ENCODE measurements at regions not wholly inside any gene's neighbourhood (a gene's known extent, or its start where the extent isn't known, plus 50 kb on each side); places are given as distances from the start of the nearest gene placed in this dataset.
"Not testable (repeated sequence)": the region's sequence is repeated elsewhere in the genome, so short reads cannot be mapped to it uniquely, and the experiment has no call there.

DNA sequence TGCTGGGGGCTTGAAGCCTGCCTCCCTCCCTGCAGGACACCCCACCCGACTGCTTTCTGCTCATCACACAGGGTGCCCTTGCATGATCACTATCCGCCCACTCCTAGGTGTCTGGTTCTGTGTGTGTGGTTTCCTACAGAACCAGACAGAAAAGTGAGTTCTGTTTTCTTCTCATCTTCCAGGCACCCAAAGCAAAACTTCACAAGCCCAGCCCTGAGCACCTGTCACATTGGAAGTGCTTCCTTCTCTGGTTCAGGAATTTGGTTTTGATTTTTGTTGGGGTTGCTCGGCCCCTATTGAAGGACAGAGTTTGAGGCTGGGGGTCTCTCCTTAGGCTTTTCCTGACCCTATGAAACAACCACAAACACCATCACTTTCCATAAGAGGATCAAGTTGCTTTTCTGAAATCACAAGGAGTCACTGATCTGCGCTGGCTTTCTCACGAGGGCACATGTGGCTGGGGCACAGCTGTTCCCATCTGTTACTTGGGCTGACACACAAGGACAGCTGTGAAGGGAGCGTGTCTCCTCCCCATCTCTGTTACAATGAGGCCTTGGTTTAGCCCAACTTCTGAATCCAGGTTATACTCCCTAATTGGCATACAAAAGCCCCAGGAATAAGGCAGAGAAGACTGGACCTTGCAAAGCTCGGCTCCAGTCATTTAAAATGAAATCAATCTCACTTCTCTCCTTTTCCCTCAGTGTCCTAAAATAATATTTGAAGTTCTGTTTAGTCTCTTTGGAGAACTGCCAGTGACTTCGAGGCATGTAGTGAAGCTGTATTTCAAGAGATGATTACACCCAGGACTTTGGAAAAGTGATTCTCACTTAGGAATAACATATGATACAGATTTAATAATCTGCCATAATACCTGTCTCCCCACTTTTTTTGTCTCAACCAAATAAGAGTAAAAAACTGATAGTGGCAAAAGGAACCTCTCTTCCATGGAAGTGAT lies 213.1 kb upstream of the GAS1 start:
- no peak for FAIRE-seq

DNA sequence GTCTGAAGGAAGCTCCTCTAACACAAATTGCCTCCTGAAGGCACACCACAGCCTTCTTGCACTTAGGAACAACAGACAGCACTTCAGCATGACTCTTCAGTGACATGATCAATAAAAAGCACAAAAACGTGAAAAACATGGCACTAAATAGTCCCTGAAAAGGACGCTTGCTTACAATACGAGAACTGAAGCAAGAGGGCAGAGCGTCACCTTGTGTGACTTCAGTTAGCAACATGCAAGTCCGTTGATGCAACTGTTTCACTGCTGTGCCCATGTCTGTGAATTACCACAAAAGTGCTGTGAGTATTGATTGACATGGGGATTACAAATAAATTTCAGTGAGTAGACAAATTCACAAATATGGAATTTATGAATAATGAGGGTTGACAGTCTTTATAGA lies 219.9 kb upstream of the GAS1 start:
- FAIRE-seq = no peak

DNA sequence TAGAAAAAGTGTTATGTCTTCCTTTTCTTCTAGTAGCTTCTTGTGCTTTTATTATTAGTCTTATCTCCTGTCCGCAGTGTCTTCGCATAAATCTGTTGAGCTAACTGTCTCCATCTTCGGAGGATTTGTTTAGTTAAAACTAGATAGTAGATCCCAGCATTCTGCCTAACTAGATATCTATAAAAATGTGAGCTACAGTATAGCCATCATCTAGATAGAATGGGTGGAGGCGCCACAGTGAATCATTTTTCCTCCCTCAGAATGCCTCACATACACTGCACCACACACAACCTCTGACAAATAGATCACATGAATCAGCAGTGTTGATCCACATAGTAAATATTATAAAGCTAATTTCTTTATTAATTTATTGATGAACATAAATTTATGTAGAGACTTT lies 220.3 kb upstream of the GAS1 start:
- no peak for FAIRE-seq

DNA sequence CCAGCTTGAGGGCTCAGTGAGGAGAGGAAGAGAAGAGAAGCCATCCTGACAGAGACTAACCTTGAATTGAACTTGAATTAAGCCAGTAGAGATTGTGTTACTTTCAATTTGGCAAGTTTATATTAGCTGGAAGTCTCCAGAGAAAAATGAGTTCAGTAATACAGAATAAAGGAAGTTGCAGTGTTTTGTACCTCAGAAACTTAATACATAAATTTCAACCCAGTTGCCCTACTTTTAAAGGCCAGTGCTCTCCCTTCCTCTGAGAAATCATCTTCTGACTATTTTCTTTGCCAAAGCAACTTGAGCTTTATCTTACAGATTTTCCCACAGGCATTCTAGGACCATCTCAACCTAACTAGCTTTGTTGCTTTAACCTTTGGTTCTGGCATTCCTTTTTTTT lies 231.0 kb upstream of the GAS1 start:
- no peak for FAIRE-seq

DNA sequence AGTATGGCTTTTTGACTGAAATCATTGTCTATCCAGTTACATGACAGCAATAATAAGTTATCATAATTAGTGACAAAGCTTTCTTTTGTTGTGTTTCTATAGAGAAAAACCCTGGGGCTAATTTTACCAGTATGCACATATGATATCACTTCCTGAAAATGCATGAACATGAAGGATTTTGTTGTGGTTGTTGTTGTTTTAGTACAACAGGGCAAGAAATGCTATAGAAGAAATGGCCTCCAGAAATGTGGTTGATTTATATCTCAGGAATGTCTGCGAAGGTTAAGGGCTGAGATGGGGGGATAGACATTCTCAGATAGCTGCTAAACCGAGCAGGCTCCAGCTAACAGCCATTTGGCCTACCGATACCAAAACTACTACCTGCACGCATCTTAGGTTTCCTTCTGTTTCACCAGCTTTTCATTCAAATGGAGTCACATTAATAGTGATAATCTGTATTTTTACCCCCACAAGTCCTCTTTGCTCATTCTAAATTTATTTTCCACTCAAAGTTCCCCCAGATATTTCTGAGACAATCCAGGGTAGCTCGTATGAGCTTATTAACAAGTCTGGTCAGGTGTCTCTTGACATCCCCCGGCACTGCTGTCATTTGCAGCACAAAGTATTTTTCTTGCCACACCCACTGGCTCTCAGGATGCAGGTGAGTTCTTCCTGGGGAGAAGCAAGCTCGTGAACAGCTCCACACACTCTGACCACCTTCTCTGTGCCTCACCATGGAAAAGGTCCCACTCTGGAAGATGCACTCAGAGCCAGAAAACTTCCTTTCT lies 232.4 kb upstream of the GAS1 start:
- no peak for FAIRE-seq

DNA sequence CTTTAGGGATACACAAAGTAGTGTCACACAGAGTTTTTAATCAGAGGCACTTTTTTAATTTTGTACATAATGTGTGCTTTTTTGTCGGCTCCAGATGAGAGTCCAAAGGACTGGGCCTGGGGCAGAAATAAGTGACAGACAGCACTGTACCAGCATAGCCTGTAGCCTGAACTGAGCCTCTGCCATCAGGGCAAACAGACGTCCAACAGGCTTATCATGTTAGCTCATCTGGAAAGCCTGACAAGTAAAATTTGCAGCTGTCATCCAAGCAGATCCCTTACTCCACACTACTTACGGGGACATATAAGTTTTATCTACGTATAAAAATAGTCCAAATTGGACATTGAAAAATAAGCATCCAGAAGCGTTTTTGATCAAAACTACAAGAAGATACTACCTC lies 233.1 kb upstream of the GAS1 start:
- FAIRE-seq = no peak

DNA sequence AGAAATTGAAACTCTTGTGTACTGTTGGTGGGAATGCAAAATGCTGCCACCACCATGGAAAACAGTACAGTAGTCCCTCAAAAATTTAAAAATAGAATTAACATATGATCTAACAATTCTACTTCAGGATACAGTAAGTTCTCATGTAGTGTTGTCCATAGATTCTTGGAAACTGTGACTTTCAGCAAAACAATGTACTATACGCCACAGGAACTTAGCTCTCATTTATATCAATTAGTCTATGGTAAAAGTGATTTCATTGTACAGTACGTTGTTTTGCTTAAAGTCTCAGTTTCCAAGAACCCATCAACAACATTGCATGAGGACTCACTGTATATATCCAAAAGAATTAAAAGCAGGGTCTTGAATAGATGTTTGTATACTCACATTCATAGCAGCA lies 233.5 kb upstream of the GAS1 start:
- no peak for FAIRE-seq

DNA sequence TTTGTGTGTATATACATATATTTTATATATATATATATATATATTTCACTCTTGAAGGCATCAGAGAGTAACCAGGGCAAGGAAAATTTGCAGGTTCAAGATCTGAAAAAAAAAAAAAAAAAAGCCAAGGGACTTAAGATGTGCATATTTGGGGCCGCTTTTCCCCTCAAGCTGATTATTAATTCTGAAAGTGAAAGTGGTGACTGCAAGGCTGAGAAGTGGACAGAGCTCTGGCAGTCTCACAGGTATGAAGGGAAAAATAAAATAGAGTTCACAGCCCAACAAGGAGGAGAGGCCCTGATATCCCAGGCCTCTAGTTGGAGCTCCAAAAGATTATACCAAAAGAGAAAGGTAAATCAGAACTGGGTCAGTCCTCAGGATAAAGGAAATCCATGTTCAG lies 234.4 kb upstream of the GAS1 start:
- no peak for FAIRE-seq

DNA sequence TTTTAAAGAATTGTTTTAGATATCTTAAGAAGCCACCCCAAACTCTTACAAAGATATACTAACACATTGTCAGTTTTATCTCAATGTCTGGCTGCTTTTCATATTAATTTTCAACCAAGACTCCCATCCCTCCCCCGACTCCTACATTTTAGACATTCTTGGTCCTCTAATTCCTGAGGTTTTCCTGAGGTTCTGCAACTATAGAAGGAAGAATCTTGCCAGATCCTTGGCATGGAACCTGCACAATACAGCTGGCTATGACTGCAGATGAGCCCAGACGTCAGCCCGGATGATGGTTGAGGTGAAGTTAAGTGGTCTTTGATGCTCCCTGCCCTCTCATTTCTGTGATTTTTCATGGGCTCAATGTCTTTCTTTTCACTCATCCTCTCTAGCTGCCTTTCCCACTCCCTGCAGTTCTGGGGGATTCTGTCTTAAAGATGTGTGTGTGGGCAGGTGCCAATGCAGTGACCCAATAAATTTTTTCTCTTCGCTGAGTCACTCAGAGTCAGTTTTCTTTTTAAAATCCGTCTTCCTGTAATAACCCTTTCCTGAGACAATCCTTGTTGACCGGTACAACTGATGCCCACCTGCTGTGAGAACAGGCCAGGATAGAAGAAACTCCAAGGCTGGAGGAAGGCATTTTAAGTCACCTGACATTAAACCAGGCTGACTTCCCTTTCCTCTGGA lies 237.8 kb upstream of the GAS1 start:
- no peak for FAIRE-seq

DNA sequence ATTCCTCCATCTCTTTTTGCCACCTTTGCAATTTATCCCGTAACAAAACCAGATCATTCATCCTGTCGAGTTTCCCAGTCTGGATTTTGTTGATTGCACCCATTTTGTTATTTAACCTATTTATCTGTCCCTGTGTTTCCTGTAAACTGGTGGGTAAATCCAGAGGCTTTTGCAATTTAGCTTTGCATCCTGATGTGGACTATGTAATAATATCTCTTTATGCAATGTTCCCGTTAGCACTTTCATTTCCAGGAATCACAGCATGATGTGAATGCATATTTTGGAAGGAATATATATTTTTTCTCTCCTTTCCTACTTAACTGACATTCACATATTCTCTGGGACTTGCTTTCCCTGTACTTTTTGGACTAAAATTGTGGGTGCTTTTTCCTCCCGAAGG lies 240.3 kb upstream of the GAS1 start:
- no peak for FAIRE-seq

DNA sequence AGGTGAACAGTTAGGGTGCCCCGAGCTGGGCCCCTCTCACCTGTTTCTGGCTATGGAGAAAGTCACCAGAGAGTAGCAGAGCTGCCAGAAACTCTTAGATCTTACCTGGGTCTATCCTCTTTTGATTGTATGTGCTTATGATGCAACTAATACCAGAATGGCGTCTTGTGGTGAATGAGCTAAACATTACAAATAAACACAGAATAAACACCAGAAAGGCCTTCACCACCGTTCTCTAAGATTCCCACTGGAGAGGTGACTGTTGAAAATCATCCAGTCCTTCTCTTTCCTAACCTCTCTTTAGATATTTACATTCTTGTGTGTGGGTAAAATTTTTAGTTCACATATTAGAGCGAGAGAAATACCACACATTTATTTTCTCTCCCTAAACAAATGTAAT lies 241.7 kb upstream of the GAS1 start:
- no peak for FAIRE-seq

DNA sequence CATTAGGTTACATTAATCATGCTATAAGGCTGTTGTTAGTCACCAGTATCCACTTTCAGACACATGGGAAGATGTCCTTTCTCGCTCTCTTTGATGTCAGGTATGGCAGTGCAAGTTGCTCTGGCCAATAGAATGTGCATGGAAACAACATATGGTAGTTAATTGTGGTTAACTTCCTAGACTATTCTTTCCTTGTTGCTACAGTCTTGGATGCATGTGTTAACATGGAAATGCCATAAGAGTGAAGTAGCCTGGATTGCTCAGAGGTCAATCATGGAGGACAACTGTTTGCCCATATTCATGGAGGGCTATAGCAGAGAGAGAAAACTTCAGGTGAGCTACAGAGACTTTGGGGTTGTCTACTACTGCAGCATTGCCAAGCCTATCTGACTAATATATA lies 245.8 kb upstream of the GAS1 start:
- no peak for FAIRE-seq

DNA sequence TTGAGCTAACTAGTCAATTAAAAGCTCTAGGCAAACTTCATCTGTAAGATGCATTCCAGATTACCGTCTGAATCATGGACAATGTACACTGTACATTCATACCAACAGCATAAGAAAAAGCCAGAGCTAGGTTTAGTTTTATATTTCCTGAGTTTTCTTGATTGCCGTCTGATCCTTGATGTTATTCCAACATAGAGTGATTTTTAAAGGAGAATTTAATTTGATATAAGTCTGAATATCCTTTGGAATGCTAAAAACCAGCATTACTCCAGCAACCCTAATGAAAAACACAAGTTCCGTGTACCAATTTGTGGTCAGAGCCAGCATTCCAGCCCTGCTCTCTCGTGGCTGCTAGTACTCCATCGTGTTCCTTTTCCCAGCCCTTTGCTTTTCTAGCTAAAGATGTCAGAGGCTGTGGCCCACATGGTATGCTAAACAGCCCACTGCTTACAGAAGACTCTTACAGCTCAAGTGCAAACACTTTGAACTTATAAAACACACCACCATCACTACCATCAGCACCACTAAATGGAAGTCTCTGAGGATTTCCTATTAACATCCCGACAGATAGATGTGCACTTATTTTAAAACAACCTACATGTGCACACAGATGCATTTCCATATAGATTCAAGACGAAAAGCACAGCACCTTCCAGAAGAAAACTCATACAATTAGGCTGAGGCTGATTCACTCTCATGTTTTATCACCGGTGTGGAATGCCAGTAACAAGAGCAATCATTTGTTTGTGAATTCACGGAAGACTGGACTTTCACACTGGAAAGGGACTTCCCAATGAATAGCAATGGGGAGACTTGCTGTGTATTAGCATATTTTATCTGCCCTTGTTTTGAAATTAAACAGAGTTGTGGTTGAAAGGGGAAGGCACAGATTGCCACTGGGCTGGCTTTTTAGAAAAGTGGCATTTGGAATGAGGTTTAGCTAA lies 246.9 kb upstream of the GAS1 start:
- FAIRE-seq = no peak

DNA sequence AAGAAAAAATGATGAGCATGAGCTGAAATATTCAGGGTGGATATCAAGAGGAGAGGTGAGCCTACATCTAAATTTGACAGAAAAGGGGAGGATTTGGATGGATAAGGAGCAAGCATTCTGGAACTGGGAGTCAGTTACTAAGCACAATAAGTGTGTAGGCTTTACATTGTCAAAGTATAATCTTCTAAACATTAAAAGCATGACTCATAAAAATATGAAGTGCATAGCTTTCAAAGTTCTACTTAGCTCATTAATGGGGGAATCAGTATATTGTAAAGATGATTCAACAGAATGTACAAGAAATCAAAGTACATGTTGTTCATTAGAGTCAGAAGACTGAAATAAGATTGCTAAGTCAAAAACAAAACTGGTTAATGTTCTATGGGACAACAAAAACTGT lies 248.0 kb upstream of the GAS1 start:
- no peak for FAIRE-seq

DNA sequence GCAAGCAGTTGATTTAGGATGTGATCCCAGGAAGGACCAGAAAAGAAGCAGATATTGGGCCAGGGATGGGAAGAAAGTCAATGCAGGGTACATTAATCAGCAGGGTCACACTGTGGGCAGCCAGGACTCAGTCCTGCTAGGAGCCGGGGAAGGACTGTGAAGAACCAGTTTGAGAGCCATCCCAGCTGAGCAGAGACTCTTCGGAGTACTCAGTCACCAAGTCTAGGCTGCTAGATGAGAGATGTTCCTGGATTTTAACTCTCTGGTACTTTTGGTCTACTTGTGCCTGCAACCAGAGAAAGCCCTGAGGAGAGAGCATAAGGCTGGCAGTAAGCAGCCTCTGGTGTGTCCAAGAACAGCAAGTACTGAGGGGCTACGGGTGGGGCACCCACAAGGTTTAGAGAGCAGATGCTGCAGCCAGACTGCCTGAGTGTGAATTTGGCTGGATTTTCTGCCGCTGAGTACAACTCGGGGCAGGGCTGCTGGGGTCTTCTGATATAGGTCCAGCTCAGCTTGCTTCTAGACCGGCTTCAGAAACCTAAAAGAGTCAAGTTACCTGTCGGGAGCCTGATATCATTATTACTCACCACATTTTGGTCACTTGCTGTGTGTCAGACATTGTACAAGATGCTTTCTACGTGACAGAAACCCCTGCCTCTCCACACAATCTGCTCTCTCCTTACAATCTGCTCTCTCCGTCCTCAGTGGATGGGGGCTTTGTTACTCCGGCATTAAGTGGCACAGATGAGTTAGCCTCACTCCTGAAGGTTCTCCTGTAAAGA lies 250.2 kb upstream of the GAS1 start:
- no peak for FAIRE-seq

DNA sequence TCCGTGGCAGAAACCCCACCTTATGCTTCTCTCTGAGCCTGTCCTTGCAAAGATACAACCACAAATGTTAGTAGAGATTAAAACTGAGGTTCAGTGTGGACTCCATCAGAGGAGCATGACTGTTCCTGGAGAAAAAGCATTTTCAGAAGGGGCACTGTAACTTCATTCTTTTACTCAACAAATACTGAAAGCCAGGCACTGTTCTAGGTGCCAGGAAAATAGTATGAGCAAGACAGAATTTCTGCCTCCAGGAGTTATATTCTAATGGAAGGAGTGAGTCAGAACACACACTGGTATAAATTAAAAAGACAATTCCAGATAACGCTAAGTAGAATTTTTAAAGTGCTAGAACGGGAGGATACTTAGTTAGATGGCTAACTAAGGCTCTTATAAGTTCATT lies 251.4 kb upstream of the GAS1 start:
- FAIRE-seq = no peak

DNA sequence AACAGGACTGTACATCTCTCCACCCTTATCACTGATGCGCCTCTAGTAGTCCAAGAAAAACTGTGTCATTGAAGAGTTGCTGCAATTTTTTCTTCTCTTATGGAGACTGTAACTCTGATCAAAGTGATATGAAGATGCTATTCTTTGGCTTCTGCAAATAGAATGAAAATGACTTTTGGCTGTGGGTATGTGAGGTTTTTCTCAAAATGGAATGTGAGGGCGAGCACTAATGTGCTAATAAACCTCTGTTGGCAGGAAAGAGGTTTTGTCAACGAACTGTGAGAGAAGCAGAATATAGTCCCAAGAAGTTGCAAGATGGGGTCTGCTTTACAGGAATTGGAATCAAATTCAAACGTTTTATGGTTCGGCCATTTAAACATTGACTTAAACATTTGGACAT lies 252.0 kb upstream of the GAS1 start:
- FAIRE-seq = no peak

DNA sequence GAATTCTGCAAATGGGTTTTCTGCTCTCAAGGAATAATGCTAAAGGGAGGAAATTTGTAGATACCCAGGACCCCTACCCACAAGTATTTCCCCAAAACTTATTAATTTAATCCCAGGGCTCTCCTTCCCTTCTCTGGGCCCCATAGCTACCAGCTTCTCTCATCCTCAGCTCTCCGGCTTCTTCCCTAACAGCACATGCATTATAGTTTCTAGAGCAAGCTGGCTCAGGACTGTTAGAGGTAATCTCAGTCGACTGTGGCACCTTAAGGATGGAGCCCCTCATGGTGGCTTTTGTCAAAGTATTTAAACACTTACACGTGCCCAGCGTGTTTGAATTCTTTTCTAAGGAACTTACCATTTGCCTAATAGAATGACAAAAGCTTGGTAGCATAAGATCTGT lies 252.5 kb upstream of the GAS1 start:
- FAIRE-seq = no peak

DNA sequence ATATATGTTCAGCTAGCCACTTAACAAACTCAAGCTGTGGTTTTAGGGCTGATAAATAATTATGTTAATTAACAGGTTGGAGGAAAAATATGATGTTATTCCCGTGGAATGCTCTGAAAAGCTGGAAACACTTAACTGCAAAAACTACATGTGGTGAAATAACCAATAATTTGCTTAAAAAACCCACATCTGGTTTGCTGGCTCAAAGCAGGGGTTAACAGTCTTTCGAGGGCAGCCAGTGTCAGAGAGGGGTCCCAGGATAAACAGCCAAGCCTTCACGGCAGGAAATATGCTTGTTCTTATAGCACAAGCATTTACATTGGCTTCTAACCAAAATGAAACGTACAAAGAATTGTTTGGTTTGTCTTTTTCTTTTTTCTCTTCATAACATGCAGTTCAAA lies 254.0 kb upstream of the GAS1 start:
- FAIRE-seq = no peak

DNA sequence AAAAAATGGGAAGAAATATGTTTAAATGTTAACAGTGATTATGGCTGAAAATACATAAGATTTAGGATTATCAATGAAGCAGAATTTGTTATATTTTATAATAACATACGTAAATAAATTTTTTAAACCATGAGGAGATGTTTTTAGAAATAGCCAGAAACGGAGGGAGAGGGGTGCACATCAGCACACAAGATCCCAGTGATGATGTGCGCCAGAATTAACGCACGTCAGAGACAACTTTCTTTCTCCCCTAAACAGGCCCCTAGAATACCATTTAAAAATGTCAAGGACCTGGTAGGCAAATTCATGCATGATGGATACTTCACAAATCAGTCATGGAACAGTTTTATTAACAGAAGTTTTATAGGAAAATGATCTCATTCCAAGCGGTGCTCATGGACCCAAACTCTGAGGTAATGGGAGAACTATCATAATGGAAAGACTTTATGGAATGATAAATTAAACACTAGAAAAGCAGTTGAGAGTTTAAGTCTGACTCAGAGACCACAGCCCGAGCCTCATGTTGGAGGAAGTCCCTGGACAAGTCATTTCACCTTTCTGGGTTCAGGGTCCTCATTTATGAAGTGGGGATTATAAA lies 258.9 kb upstream of the GAS1 start:
- no peak for FAIRE-seq

DNA sequence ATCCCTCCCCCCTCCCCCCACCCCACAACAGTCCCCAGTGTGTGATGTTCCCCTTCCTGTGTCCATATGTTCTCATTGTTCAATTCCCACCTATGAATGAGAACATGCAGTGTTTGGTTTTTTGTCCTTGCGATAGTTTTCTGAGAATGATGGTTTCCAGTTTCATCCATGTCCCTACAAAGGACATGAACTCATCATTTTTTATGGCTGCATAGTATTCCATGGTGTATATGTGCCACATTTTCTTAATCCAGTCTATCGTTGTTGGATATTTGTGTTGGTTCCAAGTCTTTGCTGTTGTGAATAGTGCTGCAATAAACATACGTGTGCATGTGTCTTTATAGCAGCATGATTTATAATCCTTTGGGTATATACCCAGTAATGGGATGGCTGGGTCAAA lies 263.4 kb upstream of the GAS1 start:
- not testable (repeated sequence) for FAIRE-seq
